Liver (tissue), 3 donors: ENCODE measurements at regions not wholly inside any gene's neighbourhood (a gene's known extent, or its start where the extent isn't known, plus 50 kb on each side); places are given as distances from the start of the nearest gene placed in this dataset.
"Not testable (repeated sequence)": the region's sequence is repeated elsewhere in the genome, so short reads cannot be mapped to it uniquely, and the experiment has no call there.

Experiments used
- CTCF ChIP-seq: fragments of 150-350 bp; IDR thresholded peaks from 2 replicates; pipeline ENCODE4 v1.5.1; 2017; ENCODE audit warnings: improper control_type of control experiment, low read depth, low read length; ENCODE audit not compliant: missing input control
- NR2F2 ChIP-seq: IDR thresholded peaks from 2 replicates; pipeline ENCODE4 v1.6.1; 2016; ENCODE audit warnings: antibody characterized with exemption
- RAD21 ChIP-seq, 2 donors: IDR thresholded peaks; 2 replicates each; pipeline ENCODE4 v1.6.1; 2016; ENCODE audit warnings: antibody characterized with exemption in 2 of 2, mild to moderate bottlenecking in 2 of 2
- REST ChIP-seq: IDR thresholded peaks from 2 replicates; pipeline ENCODE4 v1.6.1; 2016; ENCODE audit warnings: antibody characterized with exemption, mild to moderate bottlenecking
- SP1 ChIP-seq: IDR thresholded peaks from 2 replicates; pipeline ENCODE4 v1.6.1; 2018; ENCODE audit warnings: antibody characterized with exemption, mild to moderate bottlenecking
- YY1 ChIP-seq: IDR thresholded peaks from 2 replicates; pipeline ENCODE4 v1.6.1; 2016; ENCODE audit warnings: antibody characterized with exemption, mild to moderate bottlenecking
- TF ChIP-seq, protein P1 (sequence below): IDR thresholded peaks from 2 replicates; pipeline ENCODE4 v1.6.1; 2016; ENCODE audit warnings: antibody characterized with exemption
- TF ChIP-seq, protein P2 (sequence below): IDR thresholded peaks from 2 replicates; pipeline ENCODE4 v1.6.1; 2016; ENCODE audit warnings: antibody characterized with exemption
- donor health status: healthy.
- donor health status: healthy.

DNA sequence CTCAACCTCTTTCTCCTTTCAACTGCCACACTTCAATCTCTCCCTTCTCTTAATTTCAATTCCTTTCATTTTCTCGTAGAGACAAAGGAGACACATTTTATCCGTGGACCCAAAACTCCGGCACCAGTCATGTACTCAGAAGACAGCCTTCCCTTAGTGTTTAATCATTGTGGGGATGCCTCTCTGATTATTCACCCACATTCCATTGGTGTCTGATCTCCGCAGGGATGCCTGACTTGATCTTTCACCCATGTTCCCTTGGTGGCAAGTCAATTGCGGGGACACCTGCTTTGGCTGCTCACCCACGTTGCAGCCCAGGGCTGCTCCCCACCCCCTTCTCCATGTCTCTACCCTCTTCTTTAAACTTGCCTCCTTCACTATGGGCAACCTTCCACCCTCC is 103.5 kb upstream of the PLSCR4 start:
- TF ChIP-seq CTCF; SP1; YY1; RAD21 (IDR thresholded peaks at IDR 0.05); REST; NR2F2: not testable (repeated sequence)
- TF ChIP-seq, protein P1, sequence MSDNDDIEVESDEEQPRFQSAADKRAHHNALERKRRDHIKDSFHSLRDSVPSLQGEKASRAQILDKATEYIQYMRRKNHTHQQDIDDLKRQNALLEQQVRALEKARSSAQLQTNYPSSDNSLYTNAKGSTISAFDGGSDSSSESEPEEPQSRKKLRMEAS: not testable (repeated sequence)
- TF ChIP-seq, protein P2, sequence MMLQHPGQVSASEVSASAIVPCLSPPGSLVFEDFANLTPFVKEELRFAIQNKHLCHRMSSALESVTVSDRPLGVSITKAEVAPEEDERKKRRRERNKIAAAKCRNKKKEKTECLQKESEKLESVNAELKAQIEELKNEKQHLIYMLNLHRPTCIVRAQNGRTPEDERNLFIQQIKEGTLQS: not testable (repeated sequence)
